SU-DHL-6 (cell line): ENCODE measurements at regions not wholly inside any gene's neighbourhood (a gene's known extent, or its start where the extent isn't known, plus 50 kb on each side); places are given as distances from the start of the nearest gene placed in this dataset.

Experiments
- EZH2phosphoT487 ChIP-seq: fragments of 200-600 bp; sonication (generic), shearing (Covaris generic); conservative IDR thresholded peaks from 2 replicates; pipeline ENCODE4 v1.6.1; 2018; ENCODE audit warnings: mild to moderate bottlenecking, antibody characterized with exemption, low read length, moderate library complexity, mixed read lengths
- TF ChIP-seq, protein P1 (sequence below): fragments of 200-600 bp; sonication (generic); IDR thresholded peaks from one replicate; pipeline ENCODE4 v1.5.1; 2017; ENCODE audit warnings: antibody characterized with exemption, mild to moderate bottlenecking, low read length, moderate library complexity; ENCODE audit not compliant: insufficient read depth, poor library complexity, severe bottlenecking

DNA sequence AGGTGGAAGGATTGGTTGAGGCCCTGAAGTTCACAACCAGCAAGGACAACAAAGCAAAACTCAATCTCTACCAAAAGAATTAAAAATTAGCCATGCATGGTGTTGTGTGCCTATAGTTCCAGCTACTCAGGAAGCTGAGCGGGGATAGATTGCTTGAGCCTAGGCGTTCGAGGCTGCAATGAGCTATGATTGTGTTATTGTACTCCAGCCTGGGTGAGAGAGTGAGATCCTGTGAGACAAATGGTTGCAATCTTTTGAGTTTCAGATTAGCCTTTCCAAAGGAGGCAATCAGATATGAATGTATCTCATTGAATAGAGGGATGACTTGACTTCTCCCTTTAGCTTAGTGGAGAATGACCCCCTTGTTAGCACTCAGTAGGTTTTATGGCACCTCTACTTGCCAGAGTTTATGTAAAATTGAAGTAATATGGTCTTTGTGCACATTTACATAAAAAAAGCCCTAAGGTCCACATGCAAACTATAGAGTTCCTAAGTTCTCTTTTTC, 105.6 kb upstream of the OLFM3 start:
- TF ChIP-seq, protein P1, sequence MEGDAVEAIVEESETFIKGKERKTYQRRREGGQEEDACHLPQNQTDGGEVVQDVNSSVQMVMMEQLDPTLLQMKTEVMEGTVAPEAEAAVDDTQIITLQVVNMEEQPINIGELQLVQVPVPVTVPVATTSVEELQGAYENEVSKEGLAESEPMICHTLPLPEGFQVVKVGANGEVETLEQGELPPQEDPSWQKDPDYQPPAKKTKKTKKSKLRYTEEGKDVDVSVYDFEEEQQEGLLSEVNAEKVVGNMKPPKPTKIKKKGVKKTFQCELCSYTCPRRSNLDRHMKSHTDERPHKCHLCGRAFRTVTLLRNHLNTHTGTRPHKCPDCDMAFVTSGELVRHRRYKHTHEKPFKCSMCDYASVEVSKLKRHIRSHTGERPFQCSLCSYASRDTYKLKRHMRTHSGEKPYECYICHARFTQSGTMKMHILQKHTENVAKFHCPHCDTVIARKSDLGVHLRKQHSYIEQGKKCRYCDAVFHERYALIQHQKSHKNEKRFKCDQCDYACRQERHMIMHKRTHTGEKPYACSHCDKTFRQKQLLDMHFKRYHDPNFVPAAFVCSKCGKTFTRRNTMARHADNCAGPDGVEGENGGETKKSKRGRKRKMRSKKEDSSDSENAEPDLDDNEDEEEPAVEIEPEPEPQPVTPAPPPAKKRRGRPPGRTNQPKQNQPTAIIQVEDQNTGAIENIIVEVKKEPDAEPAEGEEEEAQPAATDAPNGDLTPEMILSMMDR = no peak
- TF ChIP-seq EZH2phosphoT487 = no peak
